Stomach smooth muscle (tissue), 2 donors: ENCODE measurements at regions not wholly inside any gene's neighbourhood (a gene's known extent, or its start where the extent isn't known, plus 50 kb on each side); places are given as distances from the start of the nearest gene placed in this dataset.
"Not testable (repeated sequence)": the region's sequence is repeated elsewhere in the genome, so short reads cannot be mapped to it uniquely, and the experiment has no call there.

Experiments used
- H3K27ac ChIP-seq: one replicate; pipeline ENCODE4 v1.7.0; 2013; ENCODE audit warnings: mild to moderate bottlenecking, low read length, inconsistent platforms
- H3K27me3 ChIP-seq, 2 donors: one replicate each; pipeline ENCODE4 v1.7.0; 2013; ENCODE audit warnings: low read length in 2 of 2; ENCODE audit not compliant: insufficient read depth in 2 of 2, control insufficient read depth in 1 of 2
- H3K36me3 ChIP-seq, 2 donors: one replicate each; pipeline ENCODE4 v1.7.0; 2013; ENCODE audit warnings: low read length in 2 of 2; ENCODE audit not compliant: control insufficient read depth in 2 of 2, insufficient read depth in 2 of 2
- H3K4me1 ChIP-seq: one replicate; pipeline ENCODE4 v1.7.0; 2013; ENCODE audit warnings: low read length; ENCODE audit not compliant: control insufficient read depth, insufficient read depth
- H3K4me3 ChIP-seq, 2 donors: one replicate each; pipeline ENCODE4 v1.7.0; 2013; ENCODE audit warnings: low read length in 2 of 2
- H3K9ac ChIP-seq, 2 donors: one replicate each; pipeline ENCODE4 v1.7.0; 2013; ENCODE audit warnings: low read length in 2 of 2, mild to moderate bottlenecking in 1 of 2
- H3K9me3 ChIP-seq, 2 donors: one replicate each; pipeline ENCODE4 v1.7.0; 2013; ENCODE audit warnings: low read length in 2 of 2; ENCODE audit not compliant: control insufficient read depth in 2 of 2
- donor health status: healthy.
- donor health status: Pancreatic carcinoma.

DNA sequence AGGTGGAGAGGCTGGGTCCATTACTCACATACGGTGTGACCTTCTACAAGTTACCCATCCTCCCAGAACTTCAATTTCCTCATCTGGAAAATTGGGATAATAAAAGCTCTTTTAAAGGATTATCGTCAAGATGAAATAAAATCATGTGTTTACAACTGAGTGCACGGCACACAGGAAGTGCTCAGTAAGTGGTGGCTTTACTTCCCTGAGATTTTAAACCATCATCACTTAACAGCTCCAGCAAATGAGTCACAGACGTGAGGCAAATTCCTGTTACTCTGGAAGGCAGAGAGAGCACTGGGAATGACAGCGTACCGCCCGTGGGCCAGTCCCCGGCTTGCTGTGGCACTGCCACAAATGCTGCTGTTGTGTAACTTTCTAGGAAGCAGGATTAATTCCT lies 64.1 kb downstream of the MRPL57 start:
- Histone ChIP-seq H3K27me3 (no peaks in the 10 kb centered on the region), H3K36me3 (no peaks in the 10 kb centered on the region), H3K4me3 (no peak overlapping the region), H3K9ac (no peak overlapping the region), H3K9me3 (no peaks in the 10 kb centered on the region), H3K27ac (no peak overlapping the region), H3K4me1 (peaks cover 8% of the 10 kb centered on the region)

DNA sequence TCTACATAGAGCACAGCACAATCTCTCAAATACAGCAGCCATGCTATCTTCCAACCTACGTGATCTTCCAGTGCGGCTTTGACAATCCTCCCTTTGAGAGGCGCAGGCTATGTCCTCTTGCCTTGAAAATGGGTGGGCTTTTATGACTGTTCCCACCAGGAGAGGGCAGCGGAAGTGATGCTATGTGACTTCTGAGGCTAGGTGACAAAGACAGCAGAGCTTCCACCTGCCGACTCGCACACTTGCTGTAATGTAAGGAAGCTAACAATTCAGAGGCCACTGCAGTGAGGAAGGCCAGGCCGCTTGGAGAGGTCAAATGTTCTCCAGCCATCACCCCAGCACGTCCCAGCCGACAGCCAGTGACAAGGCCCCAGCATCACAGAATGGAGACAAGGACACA lies 65.8 kb downstream of the MRPL57 start:
- Histone ChIP-seq H3K27me3 (no peaks in the 10 kb centered on the region), H3K9ac (no peak overlapping the region), H3K4me1 (peaks cover 8% of the 10 kb centered on the region), H3K9me3 (no peaks in the 10 kb centered on the region), H3K36me3 (no peaks in the 10 kb centered on the region), H3K27ac (no peak overlapping the region), H3K4me3 (no peak overlapping the region)

GRCh38 chr13:21243045-21243897 lies 66.8 kb downstream of the MRPL57 start:
- H3K4me1 ChIP-seq: peaks cover 8% of the 10 kb centered on the region
- H3K4me3 ChIP-seq: peak overlapping the region; percentile 26 to 35
- no peaks in the 10 kb centered on the region for H3K9me3 ChIP-seq
- H3K27me3 ChIP-seq: no peaks in the 10 kb centered on the region
- no peaks in the 10 kb centered on the region for H3K36me3 ChIP-seq
- peak overlapping the region; percentile 46 for H3K27ac ChIP-seq
- H3K9ac ChIP-seq: peak overlapping the region; percentile 36 to 47

DNA sequence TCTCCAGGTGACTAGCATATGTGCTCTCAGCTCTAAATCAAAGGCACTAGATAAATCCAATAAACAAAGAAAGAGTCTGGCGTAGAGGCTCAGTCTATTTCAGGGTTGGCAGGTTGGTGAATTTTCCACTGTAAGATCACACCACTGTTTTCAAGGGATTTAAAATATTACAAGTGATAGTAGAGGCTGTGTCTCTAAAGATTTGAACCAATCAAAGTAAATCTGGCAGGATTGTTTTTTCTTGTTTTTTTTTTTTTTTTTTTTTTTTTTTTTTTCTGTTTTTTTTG lies 67.4 kb downstream of the MRPL57 start:
- H3K27me3 ChIP-seq, H3K9me3 ChIP-seq, H3K4me1 ChIP-seq, H3K36me3 ChIP-seq: not testable (repeated sequence)
- Histone ChIP-seq H3K27ac (peak overlapping the region; percentile 46), H3K9ac (peak overlapping the region in 1 of 2 donors; percentile 47), H3K4me3 (peak overlapping the region; percentile 26 to 35)

GRCh38 chr13:21246761-21247452 lies 70.4 kb downstream of the MRPL57 start:
- H3K9ac ChIP-seq: no peak overlapping the region
- H3K4me1 ChIP-seq: peaks cover 8% of the 10 kb centered on the region
- H3K27ac ChIP-seq: no peak overlapping the region
- no peak overlapping the region for H3K4me3 ChIP-seq
- no peaks in the 10 kb centered on the region for H3K27me3 ChIP-seq
- no peaks in the 10 kb centered on the region for H3K36me3 ChIP-seq
- no peaks in the 10 kb centered on the region for H3K9me3 ChIP-seq

- Histone ChIP-seq H3K36me3 (no peaks in the 10 kb centered on the region), H3K4me3 (no peak overlapping the region), H3K27me3 (no peaks in the 10 kb centered on the region), H3K9ac (no peak overlapping the region), H3K27ac (peak overlapping the region; percentile 18), H3K4me1 (no peaks in the 10 kb centered on the region), H3K9me3 (no peaks in the 10 kb centered on the region)
Observed at GRCh38 chr13:21256351-21256761, 79.9 kb downstream of the MRPL57 start.

GRCh38 chr13:21256891-21257290 lies 80.4 kb downstream of the MRPL57 start:
- H3K27ac ChIP-seq: peak overlapping the region; percentile 11
- no peaks in the 10 kb centered on the region for H3K36me3 ChIP-seq
- no peaks in the 10 kb centered on the region for H3K27me3 ChIP-seq
- H3K9me3 ChIP-seq: no peaks in the 10 kb centered on the region
- no peak overlapping the region for H3K4me3 ChIP-seq
- H3K9ac ChIP-seq: no peak overlapping the region
- no peaks in the 10 kb centered on the region for H3K4me1 ChIP-seq

DNA sequence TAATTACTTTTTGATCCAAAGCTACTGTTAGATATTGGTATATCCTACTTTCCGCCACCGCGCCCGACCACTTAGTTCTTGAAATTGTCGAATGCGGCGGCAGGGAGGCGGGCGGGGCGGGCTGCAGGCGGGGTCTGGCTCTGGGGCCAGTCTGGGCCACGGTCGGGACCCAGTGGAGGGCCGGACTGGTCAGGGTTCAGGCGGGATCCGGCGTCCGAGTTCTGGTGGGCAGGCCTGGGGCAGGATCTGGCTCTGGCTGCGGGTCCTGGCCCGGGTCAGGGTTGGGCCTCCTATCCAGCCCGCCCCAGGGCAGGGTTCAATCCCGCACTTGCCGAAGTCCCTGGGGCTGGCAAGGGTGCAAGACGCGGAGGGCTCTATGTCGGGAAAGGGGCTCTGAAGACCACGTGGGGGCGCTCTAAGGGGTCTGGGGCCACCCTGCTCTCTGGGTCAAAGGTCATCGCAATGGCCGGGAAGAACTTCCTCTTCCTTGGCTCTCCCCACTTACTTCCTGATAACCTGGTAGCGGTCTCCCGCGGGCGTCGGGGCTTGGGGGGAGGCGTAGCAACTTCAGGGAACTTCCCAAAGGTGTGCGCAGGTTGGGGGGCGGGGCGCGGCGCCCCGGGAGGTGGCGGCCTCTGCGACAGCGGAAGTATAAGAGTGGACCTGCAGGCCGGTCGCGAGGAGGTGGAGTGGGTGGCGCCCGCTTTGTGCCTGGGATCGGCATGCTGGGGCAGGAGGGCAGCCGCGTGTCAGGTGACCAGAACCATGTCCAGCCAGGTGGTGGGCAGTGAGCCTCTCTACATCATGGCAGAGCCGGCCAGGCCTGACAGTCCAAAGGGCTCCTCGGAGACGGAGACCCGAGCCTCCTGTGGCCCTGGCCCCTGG lies 83.4 kb downstream of the MRPL57 start:
- no peak overlapping the region for H3K4me3 ChIP-seq
- no peak overlapping the region for H3K27ac ChIP-seq
- no peaks in the 10 kb centered on the region for H3K4me1 ChIP-seq
- no peaks in the 10 kb centered on the region for H3K9me3 ChIP-seq
- H3K9ac ChIP-seq: no peak overlapping the region
- H3K27me3 ChIP-seq: no peaks in the 10 kb centered on the region
- no peaks in the 10 kb centered on the region for H3K36me3 ChIP-seq

- H3K27ac ChIP-seq, H3K27me3 ChIP-seq, H3K4me3 ChIP-seq, H3K9me3 ChIP-seq, H3K36me3 ChIP-seq, H3K9ac ChIP-seq, H3K4me1 ChIP-seq: not testable (repeated sequence)
Observed at GRCh38 chr13:21260561-21261290, 84.3 kb downstream of the MRPL57 start.

DNA sequence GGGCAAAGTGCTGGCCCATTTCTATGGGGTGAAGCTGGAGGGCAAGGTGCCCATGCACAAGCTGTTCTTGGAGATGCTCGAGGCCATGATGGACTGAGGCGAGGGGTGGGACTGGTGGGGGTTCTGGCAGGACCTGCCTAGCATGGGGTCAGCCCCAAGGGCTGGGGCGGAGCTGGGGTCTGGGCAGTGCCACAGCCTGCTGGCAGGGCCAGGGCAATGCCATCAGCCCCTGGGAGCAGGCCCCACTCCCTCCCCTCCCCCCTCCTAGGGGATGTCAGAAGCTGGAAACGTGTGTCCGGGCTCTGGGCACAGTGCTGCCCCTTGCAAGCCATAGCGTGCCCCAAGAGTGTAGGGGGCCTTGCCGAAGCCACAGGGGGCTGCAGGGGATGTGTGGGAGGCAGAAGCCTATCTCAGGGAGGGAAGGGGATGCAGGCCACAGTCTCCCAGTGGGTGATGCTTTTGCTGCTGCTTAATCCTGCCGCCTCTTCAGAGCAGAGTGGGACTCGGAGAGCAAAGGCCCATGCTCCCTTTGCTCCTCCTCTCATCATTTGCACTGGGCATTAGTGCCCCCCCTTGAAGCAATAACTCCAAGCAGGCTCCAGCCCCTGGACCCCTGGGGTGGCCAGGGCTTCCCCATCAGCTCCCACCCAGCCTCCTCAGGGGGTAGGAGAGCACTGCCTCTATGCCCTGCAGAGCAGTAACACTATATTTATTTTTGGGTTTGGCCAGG lies 85.2 kb downstream of the MRPL57 start:
- H3K9me3 ChIP-seq, H3K27ac ChIP-seq, H3K4me1 ChIP-seq, H3K27me3 ChIP-seq, H3K4me3 ChIP-seq, H3K36me3 ChIP-seq, H3K9ac ChIP-seq: not testable (repeated sequence)
